ENCODE measurements at regions not wholly inside any gene's neighbourhood (a gene's known extent, or its start where the extent isn't known, plus 50 kb on each side); places are given as distances from the start of the nearest gene placed in this dataset.

GRCh38 chr11:91798240-91798639 is 426.4 kb upstream of the FAT3 start:
- no peak overlapping the region for H2AFZ ChIP-seq (ENCODE audit: insufficient read depth, low read depth, low read length, poor library complexity, severe bottlenecking)
- no peaks in the 10 kb centered on the region for H3K27me3 ChIP-seq (replicated peaks in 1 of 4; ENCODE audit: control extremely low read depth in 1 of 4, control insufficient read depth in 3 of 4, insufficient read depth in 4 of 4, low read length in 3 of 4)
- H3K4me3 Mint-ChIP-seq, result no peak overlapping the region
- TF ChIP-seq CTCF (IDR thresholded peaks at IDR 0.05), result no peak
- TF ChIP-seq EZH2 (IDR thresholded peaks at IDR 0.05; ENCODE audit: borderline replicate concordance, insufficient read depth, low read depth, low read length, poor library complexity, severe bottlenecking), result no peak
- intact Hi-C loops (cut with micrococcal nuclease), result no loop called here
- CTCF ChIA-PET, result no interaction called here
- H3K9ac ChIP-seq (ENCODE audit: low read length), result no peak overlapping the region
- no peaks in the 10 kb centered on the region for H3K27me3 Mint-ChIP-seq
- H3K9me3 ChIP-seq (ENCODE audit: control extremely low read depth in 1 of 3, control insufficient read depth in 2 of 3, insufficient read depth in 1 of 3, low read length in 2 of 3), result peaks cover 0 to 13% (median 0%) of the 10 kb centered on the region in 3 donors
- no peaks in the 10 kb centered on the region for H3K4me1 ChIP-seq (ENCODE audit: control insufficient read depth in 2 of 2, insufficient read depth in 2 of 2, low read length in 2 of 2)
- H3K36me3 ChIP-seq (replicated peaks in 1 of 2; ENCODE audit: control extremely low read depth in 1 of 2, control insufficient read depth in 1 of 2, extremely low read depth in 1 of 2, insufficient read depth in 2 of 2, low read length in 1 of 2), result no peaks in the 10 kb centered on the region
- ATAC-seq (ENCODE audit: low read depth) (no peak), DNase-seq (no peak)
- no peak overlapping the region for H3K27ac ChIP-seq (ENCODE audit: low read length in 2 of 2)
- no peaks in the 10 kb centered on the region for H3K4me1 Mint-ChIP-seq
- H3K79me2 ChIP-seq (ENCODE audit: control insufficient read depth, insufficient read depth, low read length), result no peaks in the 10 kb centered on the region
- H4K20me1 ChIP-seq (ENCODE audit: control insufficient read depth, insufficient read depth, low read length, poor library complexity, severe bottlenecking), result no peaks in the 10 kb centered on the region
- H3K4me3 ChIP-seq (ENCODE audit: control extremely low read depth in 1 of 5, extremely low read depth in 1 of 5, insufficient read depth in 1 of 5, low read depth in 2 of 5, low read length in 4 of 5), result no peak overlapping the region
- POLR2A ChIA-PET, result no interaction called here
- H3K4me2 ChIP-seq (replicated peaks; ENCODE audit: low read depth, low read length, poor library complexity, severe bottlenecking), result no peak overlapping the region
- H3K27ac Mint-ChIP-seq, result no peak overlapping the region
- peaks cover 8% of the 10 kb centered on the region for H3K9me3 Mint-ChIP-seq (ENCODE audit: insufficient read depth)
- WGBS (ENCODE audit: insufficient coverage), result 93% methylated on average over 7 of the region's 7 CpGs

GRCh38 chr11:91796999-91797398 is 427.6 kb upstream of the FAT3 start:
- no peak overlapping the region for H3K27ac Mint-ChIP-seq
- H3K9me3 ChIP-seq (ENCODE audit: control extremely low read depth in 1 of 3, control insufficient read depth in 2 of 3, insufficient read depth in 1 of 3, low read length in 2 of 3), result peaks cover 0 to 13% (median 0%) of the 10 kb centered on the region in 3 donors
- H3K9me3 Mint-ChIP-seq (ENCODE audit: insufficient read depth), result peaks cover 8% of the 10 kb centered on the region
- no peak overlapping the region for H3K9ac ChIP-seq (ENCODE audit: low read length)
- no peaks in the 10 kb centered on the region for H3K4me1 ChIP-seq (ENCODE audit: control insufficient read depth in 2 of 2, insufficient read depth in 2 of 2, low read length in 2 of 2)
- no peak overlapping the region for H3K4me2 ChIP-seq (replicated peaks; ENCODE audit: low read depth, low read length, poor library complexity, severe bottlenecking)
- DNase-seq (no peak), ATAC-seq (ENCODE audit: low read depth) (no peak)
- no peak overlapping the region for H2AFZ ChIP-seq (ENCODE audit: insufficient read depth, low read depth, low read length, poor library complexity, severe bottlenecking)
- no peaks in the 10 kb centered on the region for H3K4me1 Mint-ChIP-seq
- H4K20me1 ChIP-seq (ENCODE audit: control insufficient read depth, insufficient read depth, low read length, poor library complexity, severe bottlenecking), result no peaks in the 10 kb centered on the region
- intact Hi-C loops (cut with micrococcal nuclease), result no loop called here
- H3K27ac ChIP-seq (ENCODE audit: low read length in 2 of 2), result no peak overlapping the region
- H3K27me3 ChIP-seq (replicated peaks in 1 of 4; ENCODE audit: control extremely low read depth in 1 of 4, control insufficient read depth in 3 of 4, insufficient read depth in 4 of 4, low read length in 3 of 4), result no peaks in the 10 kb centered on the region
- no peak overlapping the region for H3K4me3 ChIP-seq (ENCODE audit: control extremely low read depth in 1 of 5, extremely low read depth in 1 of 5, insufficient read depth in 1 of 5, low read depth in 2 of 5, low read length in 4 of 5)
- ChIA-PET POLR2A (no interaction called here), CTCF (no interaction called here)
- H3K79me2 ChIP-seq (ENCODE audit: control insufficient read depth, insufficient read depth, low read length), result no peaks in the 10 kb centered on the region
- no peaks in the 10 kb centered on the region for H3K27me3 Mint-ChIP-seq
- H3K36me3 ChIP-seq (replicated peaks in 1 of 2; ENCODE audit: control extremely low read depth in 1 of 2, control insufficient read depth in 1 of 2, extremely low read depth in 1 of 2, insufficient read depth in 2 of 2, low read length in 1 of 2), result no peaks in the 10 kb centered on the region
- no peak for TF ChIP-seq EZH2 (IDR thresholded peaks at IDR 0.05; ENCODE audit: borderline replicate concordance, insufficient read depth, low read depth, low read length, poor library complexity, severe bottlenecking)
- H3K4me3 Mint-ChIP-seq, result no peak overlapping the region
